Uterus (tissue), 2 donors: ENCODE measurements at regions not wholly inside any gene's neighbourhood (a gene's known extent, or its start where the extent isn't known, plus 50 kb on each side); places are given as distances from the start of the nearest gene placed in this dataset.

Source experiments
- CTCF ChIP-seq, 4 experiments: fragments of 200-600 bp in 2 of 4; fragments of 450-650 bp in 2 of 4; sonication (generic) in 2 of 4; IDR thresholded peaks; one replicate each; pipeline ENCODE4 v1.5.1; 2016 to 2019; ENCODE audit warnings: antibody characterized with exemption in 4 of 4, mild to moderate bottlenecking in 2 of 4, moderate library complexity in 1 of 4
- POLR2A ChIP-seq, 2 donors: fragments of 450-650 bp; IDR thresholded peaks; one replicate each; pipeline ENCODE4 v1.6.1; 2016; ENCODE audit warnings: antibody characterized with exemption in 2 of 2, mild to moderate bottlenecking in 1 of 2, moderate library complexity in 1 of 2

GRCh38 chr22:22167791-22168189 is 76.8 kb upstream of the VPREB1 start:
- TF ChIP-seq CTCF (IDR thresholded peaks at IDR 0.05) (no peak), POLR2A (IDR thresholded peaks at IDR 0.05) (no peak)
